Heart right ventricle (tissue), 16 donors: ENCODE measurements at regions not wholly inside any gene's neighbourhood (a gene's known extent, or its start where the extent isn't known, plus 50 kb on each side); places are given as distances from the start of the nearest gene placed in this dataset.

Experiments used
- ATAC-seq, 8 donors: fragments of 200-7000 bp; cut with Tn5 transposase; one replicate each; pipeline ENCODE4 v1.9.1; 2020; ENCODE audit warnings: mild to moderate bottlenecking in 8 of 8, moderate library complexity in 8 of 8, moderate number of reproducible peaks in 1 of 8
- DNase-seq, 2 donors: peaks; one replicate each; pipeline ENCODE4 v3.0.0-alpha.2; 2020
- H3K27ac ChIP-seq, 10 donors: fragments of 200-600 bp; sonication (generic) in 2 of 10; one replicate each; pipeline versions ENCODE4 v1.5.0 to v1.8.0; 2020 to 2022; ENCODE audit warnings: mild to moderate bottlenecking in 3 of 10
- H3K27me3 ChIP-seq, 7 donors: fragments of 200-600 bp; one replicate each; pipeline ENCODE4 v1.8.0; 2021 to 2022; ENCODE audit warnings: mild to moderate bottlenecking in 2 of 7
- H3K36me3 ChIP-seq, 9 donors: fragments of 200-600 bp; sonication (generic) in 1 of 9; one replicate each; pipeline versions ENCODE4 v1.5.0 to v1.8.0; 2020 to 2022; ENCODE audit warnings: mild to moderate bottlenecking in 2 of 9
- H3K4me1 ChIP-seq, 9 donors: fragments of 200-600 bp; sonication (generic) in 1 of 9; one replicate each; pipeline versions ENCODE4 v1.5.0 to v1.8.0; 2020 to 2022; ENCODE audit warnings: mild to moderate bottlenecking in 4 of 9
- H3K4me3 ChIP-seq, 10 donors: fragments of 200-600 bp; sonication (generic) in 2 of 10; one replicate each; pipeline versions ENCODE4 v1.5.0 to v1.8.0; 2020 to 2022; ENCODE audit warnings: mild to moderate bottlenecking in 7 of 10, moderate library complexity in 2 of 10
- H3K9me3 ChIP-seq, 11 donors: fragments of 200-600 bp in 10 of 11; sonication (generic) in 2 of 11; one replicate each; pipeline versions ENCODE4 v1.5.0 to v1.8.0; 2013 to 2022; ENCODE audit warnings: mild to moderate bottlenecking in 2 of 11, control low read depth in 1 of 11, moderate library complexity in 1 of 11
- WGBS, 2 donors: extraction: QIAGEN DNeasy Blood & Tissue Kit; methylation state at CpG; one replicate each; pipeline ENCODE4 v1.1.7; 2013; ENCODE audit warnings: inconsistent platforms in 1 of 2; 5-methylcytosine and 5-hydroxymethylcytosine counted together
- intact Hi-C, 10 donors: fragments of 100-400 bp; cut with DNase I; formaldehyde crosslinking; loops; one replicate each; pipeline versions ENCODE4 v1.11.1 to v1.14.2; 2022
- microRNA-seq, 2 donors: library from miRNA; unstranded; fragments of <30 nt; microRNA quantifications; one replicate each; pipeline ENCODE4 v1.2.0, GENCODE V29; 2021
- TF ChIP-seq, protein P1 (sequence below), 9 donors: fragments of 200-600 bp; sonication (generic) in 2 of 9; IDR thresholded peaks; one replicate each; pipeline versions ENCODE4 v1.5.0 to v1.8.0; 2021 to 2022; ENCODE audit warnings: antibody characterized with exemption in 9 of 9, mild to moderate bottlenecking in 5 of 9, moderate library complexity in 1 of 9
- donor health status: Arrhythmogenic right ventricular cardiomyopathy.
- donor health status: ischemic (EF 13 %, LVEDD 7.1; RV severe dilation, severe dysfunction).
- donor health status: healthy with polysubstance abuse.
- donor health status: DM: no; HTN: yes; CAD: no.
- donor health status: DM: no; HTN: no; CAD: no.
- donor health status: ischemic (EF 25% LVEDD 6.9; RV normal size, moderate dysfunction).
- donor health status: ischemic (EF 25% LVEDD 5.7; RV mildly dilated, moderate dysfunction).
- donor health status: healthy.
- donor health status: DM: yes; HTN: yes; CAD: no.
- donor health status: Ischemic cardiomyopathy.
- donor health status: ischemic (EF 35%, LVEDD 5.7; RV mildly dilated, moderate dysfunction).
- donor health status: nonischemic (EF 11% LVEDD 7.7; RV severe dilation, severe dysfunction).
- donor health status: DM: yes; HTN: yes; CAD: no.
- donor health status: PGD.
- donor health status: ischemic (EF 29% LVEDD 5.4; RV normal size, mild dysfunction).
- donor health status: nonischemic (EF 23%, LVEDD 6.1; RV moderate dilation, normal function).

DNA sequence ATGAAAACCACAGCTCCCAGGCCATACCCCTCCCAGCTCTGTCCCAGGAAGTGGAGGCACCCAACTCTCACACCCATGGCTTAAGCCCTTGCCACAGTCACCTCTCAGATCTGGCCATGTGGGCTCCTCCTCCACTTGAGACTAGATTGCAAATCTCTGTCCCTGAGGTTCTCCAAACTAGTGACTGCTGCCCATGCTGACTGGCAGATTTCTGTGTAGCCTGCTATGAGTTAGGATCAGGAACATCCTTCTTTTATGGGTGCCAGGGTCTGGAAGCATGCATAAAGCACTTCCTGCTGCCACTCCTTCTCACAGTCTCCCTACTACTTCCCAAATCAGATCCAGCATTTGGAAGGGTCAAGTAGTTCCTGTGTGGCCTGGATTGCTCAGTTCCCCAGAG, 59.6 kb upstream of the GOLIM4 start:
- Histone ChIP-seq H3K27me3 (no peaks in the 10 kb centered on the region), H3K4me3 (no peak overlapping the region), H3K36me3 (no peaks in the 10 kb centered on the region), H3K4me1 (peaks cover 0 to 3% (median 0%) of the 10 kb centered on the region in 9 donors), H3K27ac (no peak overlapping the region), H3K9me3 (peaks cover 0 to 24% (median 12%) of the 10 kb centered on the region in 11 donors)
- TF ChIP-seq, protein P1, sequence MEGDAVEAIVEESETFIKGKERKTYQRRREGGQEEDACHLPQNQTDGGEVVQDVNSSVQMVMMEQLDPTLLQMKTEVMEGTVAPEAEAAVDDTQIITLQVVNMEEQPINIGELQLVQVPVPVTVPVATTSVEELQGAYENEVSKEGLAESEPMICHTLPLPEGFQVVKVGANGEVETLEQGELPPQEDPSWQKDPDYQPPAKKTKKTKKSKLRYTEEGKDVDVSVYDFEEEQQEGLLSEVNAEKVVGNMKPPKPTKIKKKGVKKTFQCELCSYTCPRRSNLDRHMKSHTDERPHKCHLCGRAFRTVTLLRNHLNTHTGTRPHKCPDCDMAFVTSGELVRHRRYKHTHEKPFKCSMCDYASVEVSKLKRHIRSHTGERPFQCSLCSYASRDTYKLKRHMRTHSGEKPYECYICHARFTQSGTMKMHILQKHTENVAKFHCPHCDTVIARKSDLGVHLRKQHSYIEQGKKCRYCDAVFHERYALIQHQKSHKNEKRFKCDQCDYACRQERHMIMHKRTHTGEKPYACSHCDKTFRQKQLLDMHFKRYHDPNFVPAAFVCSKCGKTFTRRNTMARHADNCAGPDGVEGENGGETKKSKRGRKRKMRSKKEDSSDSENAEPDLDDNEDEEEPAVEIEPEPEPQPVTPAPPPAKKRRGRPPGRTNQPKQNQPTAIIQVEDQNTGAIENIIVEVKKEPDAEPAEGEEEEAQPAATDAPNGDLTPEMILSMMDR (IDR thresholded peaks at IDR 0.05), result no peak
- DNase-seq, result no peak
- peak in 1 of 8 donors; percentile 27 for ATAC-seq
- intact Hi-C loops, result loop anchor here in 2 of 10 donors (10.0 kb wide), 1 partner anchor 51 kb away; no protein-coding TSS in a partner anchor

DNA sequence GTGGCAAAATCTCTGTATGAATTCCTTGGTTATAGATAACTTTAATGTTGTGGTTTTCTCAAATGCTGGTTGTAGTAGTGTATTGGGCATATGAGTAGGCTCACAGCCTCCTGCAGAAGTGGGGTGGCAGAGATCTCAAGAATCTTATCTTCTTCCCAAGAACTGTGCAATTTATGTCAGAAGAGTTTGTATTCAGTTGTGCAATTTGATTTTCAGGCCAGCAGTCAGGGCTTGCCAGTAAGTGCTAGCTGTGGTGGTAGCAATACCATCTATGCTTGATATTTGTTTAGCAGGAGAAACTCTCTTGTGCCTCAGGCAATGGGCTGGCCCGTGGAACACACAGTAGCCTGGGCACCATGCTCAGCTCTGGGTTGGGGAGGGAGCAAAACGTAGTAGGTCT, 58.4 kb upstream of the GOLIM4 start:
- no peak overlapping the region for H3K27ac ChIP-seq
- DNase-seq, result no peak

DNA sequence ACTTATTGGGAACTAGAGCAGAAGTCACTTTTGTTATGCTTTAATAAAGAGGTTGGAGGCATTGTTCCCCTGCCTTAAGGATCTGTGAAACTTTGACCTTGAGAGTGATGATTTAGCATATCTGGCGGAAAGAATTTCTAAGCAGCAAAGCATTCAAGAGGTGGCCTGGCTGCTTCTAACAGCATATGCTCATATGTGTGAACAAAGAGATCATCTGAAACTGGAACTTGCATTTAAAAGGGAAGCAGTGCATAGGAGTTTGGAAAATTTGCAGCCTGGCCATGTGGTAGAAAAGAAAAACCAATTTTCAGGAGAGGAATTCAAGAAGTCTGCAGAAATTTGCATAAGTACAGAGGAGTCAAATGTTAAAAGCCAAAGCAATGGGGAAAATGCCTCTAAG, 56.4 kb upstream of the GOLIM4 start:
- Histone ChIP-seq H3K27me3 (no peaks in the 10 kb centered on the region), H3K4me3 (no peak overlapping the region), H3K9me3 (peaks cover 0 to 24% (median 12%) of the 10 kb centered on the region in 11 donors), H3K27ac (no peak overlapping the region), H3K4me1 (peaks cover 0 to 3% (median 0%) of the 10 kb centered on the region in 9 donors), H3K36me3 (no peaks in the 10 kb centered on the region)
- DNase-seq, result no peak
- ATAC-seq, result no peak
- TF ChIP-seq, protein P1 (IDR thresholded peaks at IDR 0.05), result no peak
- WGBS, 2 donors, result 88 to 91% methylated on average over 1 of the region's 1 CpG
- intact Hi-C loops, result loop anchor here in 2 of 10 donors (10.0 kb wide), 1 partner anchor 47 kb away; no protein-coding TSS in a partner anchor

More for the DNA sequence above, 58.4 kb upstream of the GOLIM4 start:
- intact Hi-C loops, result loop anchor here in 2 of 10 donors (10.0 kb wide), 1 partner anchor 49 kb away; no protein-coding TSS in a partner anchor
- Histone ChIP-seq H3K36me3 (no peaks in the 10 kb centered on the region), H3K9me3 (peaks cover 0 to 24% (median 12%) of the 10 kb centered on the region in 11 donors), H3K4me1 (peaks cover 0 to 3% (median 0%) of the 10 kb centered on the region in 9 donors), H3K27me3 (no peaks in the 10 kb centered on the region), H3K4me3 (no peak overlapping the region)
- WGBS, 2 donors, result 75 to 86% methylated on average over 2 of the region's 2 CpGs
- no peak for ATAC-seq
- TF ChIP-seq, protein P1 (IDR thresholded peaks at IDR 0.05), result no peak

Small RNA genes in the stretch of these regions (microRNA-seq; reads per million reads assigned to microRNA genes)
- gene MIR551B, result 2.0 to 3.0 reads per million in 2 donors
